Caco-2 (cell line): ENCODE measurements at regions not wholly inside any gene's neighbourhood (a gene's known extent, or its start where the extent isn't known, plus 50 kb on each side); places are given as distances from the start of the nearest gene placed in this dataset.

Source experiments
- BruUV-seq: library from RNA; stranded (reverse); fragments of 400-500 nt; replicated peaks from 2 replicates; lab custom pipeline; 2021; lab: Mats Ljungman, UMichigan
- CTCF ChIA-PET: fragments of 300-600 bp; sonication (Branson Sonifier 250); formaldehyde crosslinking; loops from one replicate; lab custom pipeline; 2022; ENCODE audit warnings: antibody characterized with exemption; lab: Charles Lee
- POLR2A ChIA-PET: fragments of 300-600 bp; sonication (Branson Sonifier 250); formaldehyde crosslinking; loops from one replicate; lab custom pipeline; 2022; ENCODE audit warnings: antibody characterized with exemption; lab: Charles Lee
- DNase-seq, 2 experiments: peaks; one replicate each; pipeline versions ENCODE4 v3.0.0 to v3.0.0-alpha.2; 2020 to 2022
- H3K27me3 ChIP-seq: replicated peaks from 2 replicates; pipeline ENCODE4 v1.6.0; 2011; ENCODE audit warnings: low read length; ENCODE audit not compliant: control insufficient read depth, insufficient read depth
- H3K36me3 ChIP-seq: 2 replicates; pipeline ENCODE4 v1.5.1; 2011; ENCODE audit warnings: low read length; ENCODE audit not compliant: control insufficient read depth, insufficient read depth
- H3K4me1 ChIP-seq: fragments of 250-450 bp; sonication (Bioruptor Pico); 2 replicates; pipeline ENCODE4 v1.5.1; 2020; ENCODE audit warnings: mild to moderate bottlenecking
- H3K4me3 ChIP-seq: 2 replicates; pipeline ENCODE4 v1.5.1; 2011; ENCODE audit warnings: low read depth, mild to moderate bottlenecking, control low read depth, low read length
- H3K9me3 ChIP-seq: fragments of 250-450 bp; sonication (Bioruptor Pico); 2 replicates; pipeline ENCODE4 v1.5.1; 2020; ENCODE audit warnings: mild to moderate bottlenecking, moderate library complexity
- H3K27ac Mint-ChIP-seq: one replicate; pipeline ENCODE4 v1.8.0; 2022; ENCODE audit warnings: mixed read lengths; ENCODE audit not compliant: unreplicated experiment
- H3K27me3 Mint-ChIP-seq: one replicate; pipeline ENCODE4 v1.8.0; 2022; ENCODE audit warnings: mixed read lengths; ENCODE audit not compliant: insufficient read depth, unreplicated experiment
- H3K36me3 Mint-ChIP-seq: one replicate; pipeline ENCODE4 v1.8.0; 2022; ENCODE audit warnings: mild to moderate bottlenecking, mixed read lengths; ENCODE audit not compliant: insufficient read depth, unreplicated experiment
- H3K4me1 Mint-ChIP-seq: one replicate; pipeline ENCODE4 v1.8.0; 2022; ENCODE audit warnings: low read depth, mixed read lengths; ENCODE audit not compliant: unreplicated experiment
- H3K4me3 Mint-ChIP-seq: one replicate; pipeline ENCODE4 v1.8.0; 2022; ENCODE audit warnings: mild to moderate bottlenecking, moderate library complexity, mixed read lengths; ENCODE audit not compliant: unreplicated experiment
- H3K9me3 Mint-ChIP-seq: one replicate; pipeline ENCODE4 v1.8.0; 2022; ENCODE audit warnings: mixed read lengths; ENCODE audit not compliant: unreplicated experiment
- CTCF ChIP-seq, 2 experiments: fragments of 200-600 bp in 1 of 2; IDR thresholded peaks; 1 replicate in 1 of 2; 2 replicates in 1 of 2; pipeline versions ENCODE4 v1.5.1 to v1.8.0; 2011 to 2022; ENCODE audit warnings: antibody characterized with exemption in 1 of 2, control low read depth in 1 of 2, inconsistent platforms in 1 of 2, low read depth in 1 of 2, low read length in 1 of 2, mild to moderate bottlenecking in 1 of 2, moderate library complexity in 1 of 2; ENCODE audit not compliant: insufficient read depth in 1 of 2, severe bottlenecking in 1 of 2, unreplicated experiment in 1 of 2
- intact Hi-C: fragments of 100-400 bp; cut with micrococcal nuclease; formaldehyde crosslinking; loops from one replicate; pipeline ENCODE4 v1.10.0; 2022; ENCODE audit not compliant: unreplicated experiment

DNA sequence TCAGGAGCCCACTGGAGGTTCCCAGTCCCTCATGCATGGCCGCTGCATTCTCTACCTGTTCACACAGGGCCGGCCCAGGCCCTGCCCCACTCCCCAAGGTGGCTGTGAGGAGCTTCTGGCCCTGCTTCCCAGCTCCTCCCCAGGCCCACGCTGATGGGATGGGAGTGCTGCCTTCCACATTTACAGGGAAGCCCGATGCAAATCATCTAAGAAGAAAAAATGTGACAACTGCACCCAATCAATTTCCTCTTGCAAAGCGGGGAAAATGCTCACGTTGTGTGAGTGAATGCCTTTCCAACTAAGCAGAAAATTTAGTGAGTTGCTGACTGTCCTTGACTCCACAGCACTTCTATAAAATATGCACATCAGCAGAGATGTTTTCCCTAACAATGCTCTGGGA is 485.8 kb upstream of the MGMT start:
- H3K36me3 ChIP-seq, result no peaks in the 10 kb centered on the region
- CTCF ChIA-PET, result no interaction called here
- POLR2A ChIA-PET, result no interaction called here
- DNase-seq, result no peak
- BruUV-seq, result no TSS peak
- no peak overlapping the region for H3K4me3 ChIP-seq
- Mint-ChIP-seq H3K4me1 (no peaks in the 10 kb centered on the region), H3K27me3 (peaks cover 10% of the 10 kb centered on the region), H3K36me3 (no peaks in the 10 kb centered on the region), H3K27ac (no peak overlapping the region), H3K4me3 (no peak overlapping the region), H3K9me3 (no peaks in the 10 kb centered on the region)
- H3K9me3 ChIP-seq, result no peaks in the 10 kb centered on the region
- TF ChIP-seq CTCF (IDR thresholded peaks at IDR 0.05; ENCODE audit: insufficient read depth in 1 of 2, low read depth in 1 of 2, low read length in 1 of 2, severe bottlenecking in 1 of 2, unreplicated experiment in 1 of 2), result no peak
- intact Hi-C loops, result no loop called here
- no peaks in the 10 kb centered on the region for H3K4me1 ChIP-seq
- no peaks in the 10 kb centered on the region for H3K27me3 ChIP-seq

GRCh38 chr10:128981881-128982615 is 485.0 kb upstream of the MGMT start:
- H3K9me3 ChIP-seq, result no peaks in the 10 kb centered on the region
- intact Hi-C loops, result no loop called here
- BruUV-seq, result no TSS peak
- TF ChIP-seq CTCF (IDR thresholded peaks at IDR 0.05; ENCODE audit: insufficient read depth in 1 of 2, low read depth in 1 of 2, low read length in 1 of 2, severe bottlenecking in 1 of 2, unreplicated experiment in 1 of 2), result no peak
- CTCF ChIA-PET, result no interaction called here
- no peaks in the 10 kb centered on the region for H3K27me3 ChIP-seq
- no peak for DNase-seq
- POLR2A ChIA-PET, result no interaction called here
- no peaks in the 10 kb centered on the region for H3K9me3 Mint-ChIP-seq
- H3K36me3 ChIP-seq, result no peaks in the 10 kb centered on the region
- H3K4me1 Mint-ChIP-seq, result no peaks in the 10 kb centered on the region
- no peaks in the 10 kb centered on the region for H3K36me3 Mint-ChIP-seq
- H3K27me3 Mint-ChIP-seq, result peaks cover 6% of the 10 kb centered on the region
- no peak overlapping the region for H3K4me3 Mint-ChIP-seq
- no peaks in the 10 kb centered on the region for H3K4me1 ChIP-seq
- no peak overlapping the region for H3K4me3 ChIP-seq
- H3K27ac Mint-ChIP-seq, result no peak overlapping the region

DNA sequence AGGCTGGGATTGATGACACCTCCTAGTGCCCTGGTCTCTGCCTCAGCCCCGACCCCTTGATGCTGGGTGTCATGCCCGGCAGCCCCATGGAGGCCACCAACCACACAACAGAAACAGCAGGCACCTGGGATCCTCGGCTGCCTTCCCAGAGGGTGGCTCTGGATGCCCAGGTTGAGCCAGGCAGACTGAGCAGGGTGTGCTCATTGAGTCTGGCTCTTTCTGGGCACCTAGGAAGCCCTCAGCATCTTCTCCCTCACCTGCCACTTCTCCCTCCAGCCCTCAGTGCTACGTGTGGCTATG is 484.5 kb upstream of the MGMT start:
- H3K36me3 Mint-ChIP-seq, result no peaks in the 10 kb centered on the region
- H3K4me1 Mint-ChIP-seq, result no peaks in the 10 kb centered on the region
- Histone ChIP-seq H3K36me3 (no peaks in the 10 kb centered on the region), H3K4me1 (no peaks in the 10 kb centered on the region), H3K4me3 (no peak overlapping the region), H3K27me3 (no peaks in the 10 kb centered on the region), H3K9me3 (no peaks in the 10 kb centered on the region)
- H3K27ac Mint-ChIP-seq, result no peak overlapping the region
- intact Hi-C loops, result no loop called here
- peaks cover 6% of the 10 kb centered on the region for H3K27me3 Mint-ChIP-seq
- BruUV-seq, result no TSS peak
- CTCF ChIA-PET, result no interaction called here
- no peaks in the 10 kb centered on the region for H3K9me3 Mint-ChIP-seq
- POLR2A ChIA-PET, result no interaction called here
- no peak for TF ChIP-seq CTCF (IDR thresholded peaks at IDR 0.05; ENCODE audit: insufficient read depth in 1 of 2, low read depth in 1 of 2, low read length in 1 of 2, severe bottlenecking in 1 of 2, unreplicated experiment in 1 of 2)
- no peak for DNase-seq
- H3K4me3 Mint-ChIP-seq, result no peak overlapping the region
